H1 (cell line): ENCODE measurements at regions not wholly inside any gene's neighbourhood (a gene's known extent, or its start where the extent isn't known, plus 50 kb on each side); places are given as distances from the start of the nearest gene placed in this dataset.

Source experiments
- CTCF ChIA-PET: fragments of 300-600 bp; sonication (Branson Sonifier 250); formaldehyde crosslinking; loops from one replicate; lab custom pipeline; 2021; ENCODE audit not compliant: partially characterized antibody; lab: Charles Lee
- POLR2A ChIA-PET: fragments of 300-600 bp; sonication (Branson Sonifier 250); formaldehyde crosslinking; loops from one replicate; lab custom pipeline; 2021; ENCODE audit warnings: inconsistent platforms; ENCODE audit not compliant: partially characterized antibody; lab: Charles Lee
- DNase-seq, 2 experiments: peaks; one replicate each; pipeline versions ENCODE4 v3.0.0 to v3.0.0-alpha.2; 2010 to 2022; ENCODE audit warnings: low spot score in 2 of 2, low read depth in 1 of 2, mixed read lengths in 1 of 2
- FAIRE-seq: peaks from 2 replicates; lab custom pipeline; 2011; peaks lifted over from hg19 to GRCh38; lab: Jason Lieb, UNC
- H2AFZ ChIP-seq: 2 replicates; pipeline ENCODE4 v1.8.1; 2012; ENCODE audit warnings: low read length, inconsistent platforms
- H2AK5ac ChIP-seq: 2 replicates; pipeline ENCODE4 v1.6.1; 2013; ENCODE audit warnings: low read depth, low read length
- H2BK120ac ChIP-seq: replicated peaks from 2 replicates; pipeline ENCODE3; 2013; ENCODE audit warnings: low read depth, low read length, inconsistent platforms
- H2BK12ac ChIP-seq: 2 replicates; pipeline ENCODE4 v1.6.1; 2013; ENCODE audit warnings: low read depth, low read length
- H2BK15ac ChIP-seq: 2 replicates; pipeline ENCODE4 v1.6.1; 2013; ENCODE audit warnings: low read length
- H2BK20ac ChIP-seq: 2 replicates; pipeline ENCODE4 v1.6.1; 2013; ENCODE audit warnings: low read length
- H2BK5ac ChIP-seq: 2 replicates; pipeline ENCODE4 v1.6.1; 2013; ENCODE audit warnings: low read depth, low read length
- H3K14ac ChIP-seq: 2 replicates; pipeline ENCODE4 v1.6.1; 2013; ENCODE audit warnings: inconsistent platforms; ENCODE audit not compliant: insufficient read length
- H3K18ac ChIP-seq: 2 replicates; pipeline ENCODE4 v1.6.1; 2013; ENCODE audit warnings: low read length; ENCODE audit errors: extremely low read depth
- H3K23ac ChIP-seq: 2 replicates; pipeline ENCODE4 v1.6.1; 2013; ENCODE audit warnings: inconsistent platforms; ENCODE audit not compliant: insufficient read length
- H3K23me2 ChIP-seq: 2 replicates; pipeline ENCODE4 v1.6.1; 2013; ENCODE audit warnings: low read depth, low read length
- H3K27ac ChIP-seq: 2 replicates; pipeline ENCODE4 v1.6.1; 2011; ENCODE audit warnings: low read depth, low read length, inconsistent platforms
- H3K27me3 ChIP-seq, 4 experiments: replicated peaks in 1 of 4; 1 replicate in 1 of 4; 2 replicates in 3 of 4; pipeline versions ENCODE4 v1.6.1 to v1.8.1; 2011 to 2013; ENCODE audit warnings: low read length in 3 of 4, mild to moderate bottlenecking in 3 of 4, inconsistent platforms in 2 of 4, mixed read lengths in 2 of 4, moderate library complexity in 1 of 4; ENCODE audit not compliant: control insufficient read depth in 3 of 4, insufficient read depth in 3 of 4; ENCODE audit errors: extremely low read depth in 1 of 4
- H3K36me3 ChIP-seq, 4 experiments: 2 replicates each; pipeline versions ENCODE4 v1.6.1 to v1.8.1; 2011 to 2013; ENCODE audit warnings: mild to moderate bottlenecking in 4 of 4, low read length in 3 of 4, moderate library complexity in 2 of 4, control low read depth in 1 of 4, inconsistent platforms in 1 of 4; ENCODE audit not compliant: insufficient read depth in 4 of 4, control insufficient read depth in 2 of 4
- H3K4ac ChIP-seq: replicated peaks from 2 replicates; pipeline ENCODE3; 2013; ENCODE audit warnings: low read length, low read depth, mixed read lengths, inconsistent platforms; ENCODE audit not compliant: insufficient read length
- H3K4me1 ChIP-seq, 4 experiments: replicated peaks in 1 of 4; 1 replicate in 1 of 4; 2 replicates in 3 of 4; pipeline versions ENCODE4 v1.6.1 to v1.8.1; 2011 to 2013; ENCODE audit warnings: low read length in 3 of 4, inconsistent platforms in 2 of 4, mixed read lengths in 1 of 4; ENCODE audit not compliant: insufficient read depth in 4 of 4, control insufficient read depth in 3 of 4
- H3K4me2 ChIP-seq, 2 experiments: 2 replicates each; pipeline versions ENCODE4 v1.6.1 to v1.8.1; 2011 to 2013; ENCODE audit warnings: low read depth in 2 of 2, low read length in 2 of 2, control low read depth in 1 of 2, inconsistent platforms in 1 of 2, mild to moderate bottlenecking in 1 of 2; ENCODE audit not compliant: insufficient read depth in 1 of 2
- H3K4me3 ChIP-seq, 4 experiments: fragments of 200-600, 300-600 bp in 1 of 4; sonication (generic), shearing (Covaris generic), sonication (Bioruptor Twin) in 1 of 4; 2 replicates each; pipeline versions ENCODE4 v1.5.1 to v1.8.1; 2011 to 2016; ENCODE audit warnings: low read length in 4 of 4, low read depth in 3 of 4, control low read depth in 2 of 4, inconsistent platforms in 2 of 4, mild to moderate bottlenecking in 2 of 4, mixed read lengths in 1 of 4, moderate library complexity in 1 of 4; ENCODE audit not compliant: insufficient read depth in 2 of 4; ENCODE audit errors: extremely low read depth in 1 of 4
- H3K56ac ChIP-seq: replicated peaks from 2 replicates; pipeline ENCODE3; 2013; ENCODE audit warnings: low read depth, mild to moderate bottlenecking, mixed read lengths, low read length, inconsistent platforms; ENCODE audit not compliant: insufficient read length
- H3K79me1 ChIP-seq: 2 replicates; pipeline ENCODE4 v1.6.1; 2013; ENCODE audit warnings: low read depth, low read length, control low read depth
- H3K79me2 ChIP-seq, 2 experiments: 2 replicates each; pipeline versions ENCODE4 v1.6.1 to v1.8.1; 2012 to 2013; ENCODE audit warnings: low read length in 2 of 2, mild to moderate bottlenecking in 2 of 2, inconsistent platforms in 1 of 2; ENCODE audit not compliant: insufficient read depth in 2 of 2, control insufficient read depth in 1 of 2
- H3K9ac ChIP-seq, 4 experiments: replicated peaks in 1 of 4; 1 replicate in 1 of 4; 2 replicates in 3 of 4; pipeline versions ENCODE4 v1.6.1 to v1.8.1; 2011 to 2013; ENCODE audit warnings: low read depth in 3 of 4, low read length in 3 of 4, control low read depth in 2 of 4, mild to moderate bottlenecking in 2 of 4, moderate library complexity in 2 of 4, inconsistent platforms in 1 of 4; ENCODE audit errors: extremely low read depth in 1 of 4
- H3K9me3 ChIP-seq, 2 experiments: 2 replicates each; pipeline versions ENCODE4 v1.6.1 to v1.8.1; 2012 to 2013; ENCODE audit warnings: mild to moderate bottlenecking in 2 of 2, moderate library complexity in 2 of 2, control low read depth in 1 of 2, inconsistent platforms in 1 of 2, low read depth in 1 of 2, low read length in 1 of 2, mixed read lengths in 1 of 2; ENCODE audit not compliant: insufficient read depth in 2 of 2
- H4K20me1 ChIP-seq, 2 experiments: replicated peaks in 1 of 2; 2 replicates each; pipeline versions ENCODE3 to v1.8.1; 2011 to 2013; ENCODE audit warnings: inconsistent platforms in 2 of 2, low read length in 2 of 2, mild to moderate bottlenecking in 1 of 2; ENCODE audit not compliant: insufficient read depth in 2 of 2, control insufficient read depth in 1 of 2
- H4K5ac ChIP-seq: 2 replicates; pipeline ENCODE4 v1.6.1; 2013; ENCODE audit warnings: low read length, low read depth, mixed read lengths, inconsistent platforms; ENCODE audit not compliant: insufficient read length
- H4K8ac ChIP-seq: 2 replicates; pipeline ENCODE4 v1.8.0; 2013; ENCODE audit warnings: mild to moderate bottlenecking, moderate library complexity, low read length, inconsistent platforms; ENCODE audit not compliant: insufficient read depth; ENCODE audit errors: extremely low read depth
- H4K91ac ChIP-seq: replicated peaks from 2 replicates; pipeline ENCODE3; 2013; ENCODE audit warnings: low read length, mixed read lengths, inconsistent platforms; ENCODE audit not compliant: insufficient read length
- CHD7 ChIP-seq: fragments of 300-600 bp; sonication (generic); IDR thresholded peaks from 2 replicates; pipeline ENCODE4 v1.7.1; 2012; ENCODE audit warnings: low read length, moderate library complexity, mild to moderate bottlenecking, inconsistent platforms; ENCODE audit not compliant: insufficient replicate concordance
- WGBS, 2 experiments: shearing (Covaris generic) in 1 of 2; methylation state at CpG; one replicate each; pipeline versions ENCODE4 v1.1.6 to v1.1.7; 2013 to 2015; ENCODE audit warnings: low lambda C conversion rate in 2 of 2, mixed read lengths in 2 of 2, inconsistent platforms in 1 of 2, low coverage in 1 of 2, missing lambda C conversion rate in 1 of 2; ENCODE audit not compliant: insufficient replicate concordance in 2 of 2, insufficient coverage in 1 of 2, insufficient read length in 1 of 2; ENCODE audit errors: extremely low coverage in 1 of 2, missing lambda C conversion rate in 1 of 2; 5-methylcytosine and 5-hydroxymethylcytosine counted together

- H3K9me3 ChIP-seq: no peaks in the 10 kb centered on the region
- H3K27ac ChIP-seq: no peak overlapping the region
- H3K18ac ChIP-seq: no peak overlapping the region
- no peak overlapping the region for H2BK12ac ChIP-seq
- H2AK5ac ChIP-seq: no peak overlapping the region
- H3K79me2 ChIP-seq: no peaks in the 10 kb centered on the region
- H3K4ac ChIP-seq: no peak overlapping the region
- H2AFZ ChIP-seq: no peak overlapping the region
- H3K27me3 ChIP-seq: no peaks in the 10 kb centered on the region
- H2BK20ac ChIP-seq: no peak overlapping the region
- H2BK15ac ChIP-seq: no peak overlapping the region
- H3K23ac ChIP-seq: no peak overlapping the region
- 80% methylated on average over 1 of the region's 1 CpG; no CpG with 5 or more reads in 1 of the 2 experiments for WGBS, 2 experiments
- H3K56ac ChIP-seq: no peak overlapping the region
- H4K91ac ChIP-seq: no peak overlapping the region
- H4K8ac ChIP-seq: no peak overlapping the region
- DNase-seq (no peak), FAIRE-seq (no peak)
- H3K4me2 ChIP-seq: no peak overlapping the region
- no peak overlapping the region for H4K5ac ChIP-seq
- H3K36me3 ChIP-seq: no peaks in the 10 kb centered on the region
- no peak overlapping the region for H2BK120ac ChIP-seq
- no peak overlapping the region for H3K14ac ChIP-seq
- CTCF ChIA-PET: no interaction called here
- H3K79me1 ChIP-seq: no peaks in the 10 kb centered on the region
- H3K4me3 ChIP-seq: no peak overlapping the region
- no peaks in the 10 kb centered on the region for H3K4me1 ChIP-seq
- no peak overlapping the region for H2BK5ac ChIP-seq
- TF ChIP-seq CHD7: no peak
- POLR2A ChIA-PET: no interaction called here
- no peaks in the 10 kb centered on the region for H4K20me1 ChIP-seq
- no peaks in the 10 kb centered on the region for H3K23me2 ChIP-seq
- no peak overlapping the region for H3K9ac ChIP-seq
Observed at GRCh38 chr11:33500332-33500731, 200.3 kb downstream of the C11orf91 start.
